ENCODE measurements at regions not wholly inside any gene's neighbourhood (a gene's known extent, or its start where the extent isn't known, plus 50 kb on each side); places are given as distances from the start of the nearest gene placed in this dataset.

DNA sequence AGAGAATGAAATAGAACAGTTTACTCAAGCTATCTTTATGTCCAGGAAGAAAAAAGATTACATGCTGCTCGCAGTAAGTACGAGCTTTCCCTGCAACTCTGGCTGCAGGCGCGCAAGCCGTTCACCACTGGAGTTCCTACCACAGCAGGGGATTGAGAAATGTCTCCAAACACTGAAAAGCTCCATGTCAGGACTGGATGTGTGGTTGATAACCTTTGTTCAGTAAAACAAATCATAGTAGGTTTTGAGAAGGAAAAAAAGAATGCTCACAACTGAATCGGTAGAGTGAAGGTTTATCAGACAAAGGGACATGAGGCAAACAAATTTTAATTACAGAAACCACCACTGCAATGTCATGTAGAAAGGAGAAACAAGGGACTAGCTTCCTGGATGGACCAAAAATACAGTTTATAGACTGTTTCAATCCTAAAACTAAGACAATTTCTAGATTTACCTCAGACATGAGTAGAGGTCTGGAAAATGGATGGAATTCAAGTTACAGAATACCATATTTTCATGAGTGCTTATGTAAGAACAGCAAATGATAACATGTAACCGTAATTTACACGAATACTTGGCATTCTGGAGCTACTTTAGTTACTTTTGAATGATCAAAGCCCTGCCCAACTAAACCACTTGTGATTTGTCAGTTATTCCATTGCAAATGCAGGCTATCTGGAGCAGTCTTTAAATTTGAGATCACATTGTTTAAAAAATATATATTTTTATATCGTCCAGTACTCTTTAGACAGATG, 471.1 kb downstream of the SHQ1 start:
- Histone ChIP-seq H4K5ac (ENCODE audit: low read length) (no peak overlapping the region), H4K8ac (ENCODE audit: low read depth, low read length) (no peak overlapping the region)

DNA sequence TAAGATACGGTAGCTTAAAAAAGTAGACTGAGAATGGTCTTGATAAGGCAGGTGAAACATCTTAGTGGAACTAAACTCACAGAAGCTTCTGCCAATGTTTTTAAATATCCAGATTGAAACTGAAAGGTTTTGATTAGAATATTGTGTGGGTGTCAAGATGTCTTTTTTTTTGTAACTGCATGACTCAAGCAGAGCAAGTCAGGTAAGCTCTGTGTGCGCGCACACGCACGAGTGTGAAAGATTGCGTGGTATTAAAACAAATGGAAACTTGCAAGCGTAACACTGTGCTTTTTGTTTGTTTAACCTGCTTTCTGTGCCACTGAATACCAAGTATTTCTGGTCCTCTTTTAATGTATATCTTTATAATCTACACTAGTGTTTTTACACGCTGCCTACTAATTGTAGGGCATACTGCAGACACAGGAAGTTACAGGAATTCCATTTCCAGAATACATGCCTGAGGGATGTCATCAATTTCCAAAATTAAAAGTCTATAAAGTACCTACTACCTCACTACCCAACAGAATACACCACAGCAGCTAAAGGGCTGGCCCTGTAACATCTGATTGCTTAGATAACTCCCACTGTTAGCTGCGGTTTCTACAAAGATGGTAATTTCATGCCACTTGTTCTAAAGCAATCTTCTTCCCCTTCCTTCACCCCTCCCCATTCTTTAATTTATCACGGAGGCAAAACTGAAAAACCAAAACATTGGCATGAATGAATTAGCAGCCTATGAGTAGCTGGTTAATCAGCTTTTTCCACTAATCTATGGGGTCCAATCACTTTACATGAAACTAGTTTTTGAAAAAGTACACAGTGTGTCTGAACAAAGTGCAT, 472.8 kb downstream of the SHQ1 start:
- Histone ChIP-seq H2BK120ac (ENCODE audit: low read depth, low read length) (no peak overlapping the region), H3K79me1 (ENCODE audit: low read length) (peaks cover 5% of the 10 kb centered on the region), H4K8ac (ENCODE audit: low read depth, low read length) (no peak overlapping the region), H4K5ac (ENCODE audit: low read length) (no peak overlapping the region), H3K56ac (ENCODE audit: low read length) (no peak overlapping the region), H3K4ac (ENCODE audit: low read depth, low read length) (no peak overlapping the region), H3K4me1 (ENCODE audit: control insufficient read depth, low read depth, low read length) (peaks cover 4% of the 10 kb centered on the region), H3K18ac (ENCODE audit: low read length) (no peak overlapping the region), H3K27me3 (ENCODE audit: insufficient read depth, low read length, poor library complexity) (no peaks in the 10 kb centered on the region), H3K23ac (ENCODE audit: low read length) (no peak overlapping the region), H3K27ac (ENCODE audit: low read depth, low read length) (no peak overlapping the region), H2BK15ac (replicated peaks; ENCODE audit: low read depth) (no peak overlapping the region), H3K4me3 (ENCODE audit: low read length) (no peak overlapping the region), H3K36me3 (ENCODE audit: control insufficient read depth, insufficient read depth, low read length) (peaks cover 4% of the 10 kb centered on the region), H2BK5ac (ENCODE audit: low read length) (no peak overlapping the region), H3K9ac (ENCODE audit: low read length) (no peak overlapping the region), H2AK5ac (ENCODE audit: low read length) (no peak overlapping the region), H3K4me2 (ENCODE audit: low read length) (no peak overlapping the region), H3K79me2 (ENCODE audit: control insufficient read depth, insufficient read depth, low read length) (peaks cover 13% of the 10 kb centered on the region)
- DNase-seq, result no peak
- WGBS (ENCODE audit: extremely low coverage, insufficient coverage, low lambda C conversion rate), result no CpG with 5 or more reads among the region's 10 CpGs

More for the DNA sequence above, 471.1 kb downstream of the SHQ1 start:
- WGBS (ENCODE audit: extremely low coverage, insufficient coverage, low lambda C conversion rate), result no CpG with 5 or more reads among the region's 9 CpGs
- DNase-seq, result peak; percentile 59
- Histone ChIP-seq H3K18ac (ENCODE audit: low read length) (no peak overlapping the region), H2AK5ac (ENCODE audit: low read length) (no peak overlapping the region), H3K4me2 (ENCODE audit: low read length) (no peak overlapping the region), H3K4me3 (ENCODE audit: low read length) (no peak overlapping the region), H2BK120ac (ENCODE audit: low read depth, low read length) (no peak overlapping the region), H3K4me1 (ENCODE audit: control insufficient read depth, low read depth, low read length) (peaks cover 7% of the 10 kb centered on the region), H3K4ac (ENCODE audit: low read depth, low read length) (no peak overlapping the region), H3K27me3 (ENCODE audit: insufficient read depth, low read length, poor library complexity) (no peaks in the 10 kb centered on the region), H3K36me3 (ENCODE audit: control insufficient read depth, insufficient read depth, low read length) (peaks cover 4% of the 10 kb centered on the region), H2BK15ac (replicated peaks; ENCODE audit: low read depth) (no peak overlapping the region), H3K79me1 (ENCODE audit: low read length) (peaks cover 9% of the 10 kb centered on the region), H2BK5ac (ENCODE audit: low read length) (no peak overlapping the region), H3K9ac (ENCODE audit: low read length) (no peak overlapping the region), H3K23ac (ENCODE audit: low read length) (no peak overlapping the region), H3K27ac (ENCODE audit: low read depth, low read length) (no peak overlapping the region), H3K56ac (ENCODE audit: low read length) (no peak overlapping the region), H3K79me2 (ENCODE audit: control insufficient read depth, insufficient read depth, low read length) (peaks cover 29% of the 10 kb centered on the region)

DNA sequence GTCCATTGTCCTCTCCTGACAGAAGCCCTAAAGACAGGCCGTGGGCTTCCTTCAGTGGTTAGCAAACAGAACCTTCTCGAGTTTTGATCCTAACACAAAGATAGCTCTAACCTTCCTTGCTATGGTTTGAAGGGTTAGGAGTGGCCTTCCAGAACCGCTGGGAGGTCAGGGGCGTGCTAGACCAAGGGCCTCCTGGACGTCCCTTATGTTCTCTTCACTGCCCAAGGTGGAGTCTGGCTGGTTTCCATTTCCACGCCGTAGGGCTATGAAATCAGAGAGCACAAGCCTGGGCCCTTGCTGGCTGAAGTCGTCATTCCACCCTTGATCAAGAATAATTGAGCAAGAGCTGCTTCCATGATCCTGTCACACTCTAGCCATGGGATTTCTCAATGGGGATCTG, 475.1 kb downstream of the SHQ1 start:
- Histone ChIP-seq H3K18ac (ENCODE audit: low read length) (no peak overlapping the region), H3K36me3 (ENCODE audit: control insufficient read depth, insufficient read depth, low read length) (peaks cover under 1% of the 10 kb centered on the region), H3K9ac (ENCODE audit: low read length) (no peak overlapping the region), H4K5ac (ENCODE audit: low read length) (no peak overlapping the region), H3K23ac (ENCODE audit: low read length) (no peak overlapping the region), H3K79me2 (ENCODE audit: control insufficient read depth, insufficient read depth, low read length) (no peaks in the 10 kb centered on the region), H3K4me3 (ENCODE audit: low read length) (no peak overlapping the region), H2BK120ac (ENCODE audit: low read depth, low read length) (no peak overlapping the region), H3K4ac (ENCODE audit: low read depth, low read length) (no peak overlapping the region), H3K27ac (ENCODE audit: low read depth, low read length) (no peak overlapping the region), H2AK5ac (ENCODE audit: low read length) (no peak overlapping the region), H3K56ac (ENCODE audit: low read length) (no peak overlapping the region), H3K4me2 (ENCODE audit: low read length) (no peak overlapping the region), H3K27me3 (ENCODE audit: insufficient read depth, low read length, poor library complexity) (no peaks in the 10 kb centered on the region), H4K8ac (ENCODE audit: low read depth, low read length) (no peak overlapping the region), H3K4me1 (ENCODE audit: control insufficient read depth, low read depth, low read length) (peaks cover 4% of the 10 kb centered on the region), H2BK5ac (ENCODE audit: low read length) (no peak overlapping the region), H3K79me1 (ENCODE audit: low read length) (no peaks in the 10 kb centered on the region), H2BK15ac (replicated peaks; ENCODE audit: low read depth) (no peak overlapping the region)
- no peak for DNase-seq
- no CpG with 5 or more reads among the region's 8 CpGs for WGBS (ENCODE audit: extremely low coverage, insufficient coverage, low lambda C conversion rate)

DNA sequence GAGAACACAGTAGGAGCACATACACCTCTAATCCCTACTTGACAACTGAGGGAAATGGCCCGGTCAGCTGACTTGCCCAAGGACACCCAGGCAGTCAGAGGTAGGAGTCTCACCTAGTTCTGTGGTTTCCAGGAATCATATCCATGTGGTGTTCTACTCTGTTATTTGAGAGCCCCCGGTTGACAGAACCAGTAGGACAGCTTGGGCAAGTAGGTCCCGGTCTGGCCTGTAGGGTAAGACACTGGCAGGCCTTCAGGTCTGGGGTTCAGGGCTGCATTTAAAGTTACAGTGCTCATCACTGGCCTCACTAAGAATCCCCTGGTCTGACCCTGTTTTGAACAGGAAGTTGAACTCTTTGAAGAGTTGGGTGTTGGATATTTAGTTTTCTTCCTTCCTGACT, 476.1 kb downstream of the SHQ1 start:
- Histone ChIP-seq H3K23ac (ENCODE audit: low read length) (no peak overlapping the region), H3K4me2 (ENCODE audit: low read length) (no peak overlapping the region), H3K18ac (ENCODE audit: low read length) (no peak overlapping the region), H3K4me1 (ENCODE audit: control insufficient read depth, low read depth, low read length) (peaks cover 4% of the 10 kb centered on the region), H2BK120ac (ENCODE audit: low read depth, low read length) (no peak overlapping the region), H3K9ac (ENCODE audit: low read length) (no peak overlapping the region), H3K4ac (ENCODE audit: low read depth, low read length) (no peak overlapping the region), H3K36me3 (ENCODE audit: control insufficient read depth, insufficient read depth, low read length) (no peaks in the 10 kb centered on the region), H3K79me2 (ENCODE audit: control insufficient read depth, insufficient read depth, low read length) (no peaks in the 10 kb centered on the region), H4K5ac (ENCODE audit: low read length) (no peak overlapping the region), H3K56ac (ENCODE audit: low read length) (no peak overlapping the region), H3K27ac (ENCODE audit: low read depth, low read length) (no peak overlapping the region), H2BK5ac (ENCODE audit: low read length) (no peak overlapping the region), H2BK15ac (replicated peaks; ENCODE audit: low read depth) (no peak overlapping the region), H3K27me3 (ENCODE audit: insufficient read depth, low read length, poor library complexity) (no peaks in the 10 kb centered on the region), H4K8ac (ENCODE audit: low read depth, low read length) (no peak overlapping the region), H3K79me1 (ENCODE audit: low read length) (no peaks in the 10 kb centered on the region), H2AK5ac (ENCODE audit: low read length) (no peak overlapping the region), H3K4me3 (ENCODE audit: low read length) (no peak overlapping the region)
- no CpG with 5 or more reads among the region's 3 CpGs for WGBS (ENCODE audit: extremely low coverage, insufficient coverage, low lambda C conversion rate)
- DNase-seq, result peak; percentile 28

DNA sequence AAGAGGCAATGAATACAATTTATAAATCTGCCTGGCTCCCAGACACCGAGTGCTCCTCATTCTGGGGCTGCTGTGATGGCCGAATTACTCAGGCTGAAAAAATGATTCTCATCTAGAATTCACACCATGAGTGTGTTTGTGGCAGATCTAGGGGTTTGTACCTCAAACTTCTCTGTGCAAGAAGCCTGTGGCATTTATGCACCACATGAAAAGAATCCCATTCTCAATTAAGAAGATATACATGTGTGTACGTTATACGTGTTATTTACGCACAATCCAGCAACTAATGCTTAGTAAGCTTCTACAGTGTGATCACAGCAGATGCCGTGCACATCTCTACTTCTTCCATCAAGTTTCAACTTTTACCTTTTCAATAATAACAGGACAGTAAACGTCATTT, 476.8 kb downstream of the SHQ1 start:
- Histone ChIP-seq H3K56ac (ENCODE audit: low read length) (no peak overlapping the region), H3K23ac (ENCODE audit: low read length) (no peak overlapping the region), H3K9ac (ENCODE audit: low read length) (no peak overlapping the region), H2BK120ac (ENCODE audit: low read depth, low read length) (no peak overlapping the region), H3K79me1 (ENCODE audit: low read length) (no peaks in the 10 kb centered on the region), H3K4me3 (ENCODE audit: low read length) (no peak overlapping the region), H4K8ac (ENCODE audit: low read depth, low read length) (no peak overlapping the region), H2BK15ac (replicated peaks; ENCODE audit: low read depth) (no peak overlapping the region), H3K27me3 (ENCODE audit: insufficient read depth, low read length, poor library complexity) (no peaks in the 10 kb centered on the region), H3K18ac (ENCODE audit: low read length) (no peak overlapping the region), H2AK5ac (ENCODE audit: low read length) (peak overlapping the region; percentile 12), H3K79me2 (ENCODE audit: control insufficient read depth, insufficient read depth, low read length) (no peaks in the 10 kb centered on the region), H4K5ac (ENCODE audit: low read length) (no peak overlapping the region), H3K4me1 (ENCODE audit: control insufficient read depth, low read depth, low read length) (peaks cover 4% of the 10 kb centered on the region), H2BK5ac (ENCODE audit: low read length) (no peak overlapping the region), H3K4ac (ENCODE audit: low read depth, low read length) (no peak overlapping the region), H3K4me2 (ENCODE audit: low read length) (no peak overlapping the region), H3K27ac (ENCODE audit: low read depth, low read length) (no peak overlapping the region), H3K36me3 (ENCODE audit: control insufficient read depth, insufficient read depth, low read length) (no peaks in the 10 kb centered on the region)
- no CpG with 5 or more reads among the region's 7 CpGs for WGBS (ENCODE audit: extremely low coverage, insufficient coverage, low lambda C conversion rate)
- DNase-seq, result no peak

All from mesendoderm (in vitro differentiated cells).